ENCODE measurements at regions not wholly inside any gene's neighbourhood (a gene's known extent, or its start where the extent isn't known, plus 50 kb on each side); places are given as distances from the start of the nearest gene placed in this dataset.

DNA sequence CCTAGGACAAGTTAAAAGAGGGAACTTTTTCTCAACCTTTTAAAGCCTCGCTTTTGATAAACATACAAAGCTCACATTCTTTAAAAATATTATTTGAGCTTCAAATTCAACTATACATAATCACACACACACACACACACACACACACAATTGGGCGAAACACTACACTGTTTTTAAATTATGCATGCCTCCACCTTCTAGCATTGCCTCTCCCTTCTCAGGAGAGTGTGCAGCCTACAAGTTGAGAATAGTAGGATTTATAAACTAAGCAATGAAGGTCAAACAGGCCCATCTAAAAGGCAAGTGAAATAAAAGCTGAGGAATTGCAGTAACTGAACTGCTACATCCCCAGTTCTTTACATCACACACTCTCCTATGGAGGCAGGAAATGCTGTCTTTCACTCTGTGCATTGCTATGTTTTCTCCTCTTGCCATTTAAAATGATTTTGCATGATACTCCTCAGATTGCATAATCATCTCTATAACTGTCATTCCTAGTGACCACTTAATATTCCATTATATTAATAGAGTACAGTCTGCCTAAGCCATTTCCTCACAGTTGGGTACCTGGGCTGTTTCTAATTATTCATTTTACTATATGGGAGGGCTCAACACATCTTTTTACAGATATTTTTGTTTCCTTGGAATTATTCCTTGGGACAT, 92.5 kb upstream of the KCNE2 start:
- no peak for TF ChIP-seq POLR2A (IDR thresholded peaks at IDR 0.05; ENCODE audit: low read depth, low read length)
- no peak for TF ChIP-seq POLR2AphosphoS5 (IDR thresholded peaks at IDR 0.05; ENCODE audit: low read depth, low read length)
- TF ChIP-seq TAF1 (IDR thresholded peaks at IDR 0.05; ENCODE audit: borderline replicate concordance, low read depth, low read length) = no peak

Data from GM12892 (cell line).